SK-N-SH treated with all-trans-retinoic acid at 6 μM for 48 hours (cell line): ENCODE measurements at regions not wholly inside any gene's neighbourhood (a gene's known extent, or its start where the extent isn't known, plus 50 kb on each side); places are given as distances from the start of the nearest gene placed in this dataset.

ENCODE experiments used
- BACH2 ChIP-seq: fragments of 250-450 bp; sonication (Bioruptor Pico); IDR thresholded peaks from 2 replicates; pipeline ENCODE4 v1.9.0; 2021; ENCODE audit warnings: mild to moderate bottlenecking, borderline replicate concordance
- TCF4 ChIP-seq: fragments of 250-450 bp; sonication (Bioruptor Pico); IDR thresholded peaks from 2 replicates; pipeline ENCODE4 v1.8.0; 2021; ENCODE audit warnings: mild to moderate bottlenecking, moderate library complexity, borderline replicate concordance
- ZC3H10 ChIP-seq: fragments of 250-450 bp; sonication (Bioruptor Pico); IDR thresholded peaks from 2 replicates; pipeline ENCODE4 v1.5.1; 2021; ENCODE audit warnings: mild to moderate bottlenecking, moderate library complexity
- TF ChIP-seq, protein P1 (sequence below): fragments of 250-450 bp; sonication (Bioruptor Pico); IDR thresholded peaks from 2 replicates; pipeline ENCODE4 v1.5.1; 2020; ENCODE audit warnings: low read depth, mild to moderate bottlenecking, moderate library complexity

DNA sequence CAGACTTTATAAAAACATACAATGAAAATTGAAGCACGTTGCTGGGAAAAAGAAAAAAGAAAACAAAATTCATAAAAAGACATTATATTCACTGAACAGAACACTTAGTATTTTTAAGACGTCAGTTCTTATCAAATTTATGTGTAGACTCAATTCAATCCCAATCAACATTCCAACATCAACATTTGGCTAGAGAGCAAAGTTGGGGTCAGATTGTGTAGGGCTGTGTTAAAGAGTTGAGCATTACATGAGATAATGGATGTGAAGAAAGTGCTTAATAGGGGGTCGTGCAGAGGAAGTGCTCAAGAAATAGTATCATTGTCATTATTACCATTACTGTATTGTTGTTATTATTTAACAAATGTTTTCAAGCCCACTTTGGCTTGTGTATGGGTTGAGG lies 154.1 kb upstream of the TNP1 start:
- TF ChIP-seq TCF4 (no peak), ZC3H10 (CRISPR knock-in tag) (no peak), BACH2 (CRISPR knock-in tag) (no peak)
- TF ChIP-seq, protein P1, sequence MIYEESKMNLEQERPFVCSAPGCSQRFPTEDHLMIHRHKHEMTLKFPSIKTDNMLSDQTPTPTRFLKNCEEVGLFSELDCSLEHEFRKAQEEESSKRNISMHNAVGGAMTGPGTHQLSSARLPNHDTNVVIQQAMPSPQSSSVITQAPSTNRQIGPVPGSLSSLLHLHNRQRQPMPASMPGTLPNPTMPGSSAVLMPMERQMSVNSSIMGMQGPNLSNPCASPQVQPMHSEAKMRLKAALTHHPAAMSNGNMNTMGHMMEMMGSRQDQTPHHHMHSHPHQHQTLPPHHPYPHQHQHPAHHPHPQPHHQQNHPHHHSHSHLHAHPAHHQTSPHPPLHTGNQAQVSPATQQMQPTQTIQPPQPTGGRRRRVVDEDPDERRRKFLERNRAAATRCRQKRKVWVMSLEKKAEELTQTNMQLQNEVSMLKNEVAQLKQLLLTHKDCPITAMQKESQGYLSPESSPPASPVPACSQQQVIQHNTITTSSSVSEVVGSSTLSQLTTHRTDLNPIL (CRISPR knock-in tag) = no peak
